Tibial artery (tissue), 4 donors: ENCODE measurements at regions not wholly inside any gene's neighbourhood (a gene's known extent, or its start where the extent isn't known, plus 50 kb on each side); places are given as distances from the start of the nearest gene placed in this dataset.

Experiments used
- DNase-seq, 2 donors: peaks; one replicate each; pipeline ENCODE4 v3.0.0-alpha.2; 2019
- H3K27ac ChIP-seq, 2 donors: fragments of 200-600 bp; sonication (generic) in 1 of 2; 1 replicate in 1 of 2; 2 replicates in 1 of 2; pipeline ENCODE4 v1.5.1; 2018 to 2019; ENCODE audit warnings: mild to moderate bottlenecking in 1 of 2
- H3K27me3 ChIP-seq, 2 donors: fragments of 200-600 bp; sonication (generic) in 1 of 2; one replicate each; pipeline versions ENCODE4 v1.5.1 to v1.6.0; 2016 to 2019
- H3K36me3 ChIP-seq, 3 donors: fragments of 200-600 bp; sonication (generic) in 2 of 3; one replicate each; pipeline ENCODE4 v1.5.1; 2016 to 2019; ENCODE audit warnings: mild to moderate bottlenecking in 2 of 3
- H3K4me1 ChIP-seq, 4 donors: fragments of 200-600 bp; sonication (generic) in 2 of 4; 1 replicate in 3 of 4; 2 replicates in 1 of 4; pipeline ENCODE4 v1.5.1; 2016 to 2019
- H3K4me3 ChIP-seq, 2 donors: fragments of 200-600 bp; sonication (generic) in 1 of 2; 1 replicate in 1 of 2; 2 replicates in 1 of 2; pipeline ENCODE4 v1.5.1; 2018 to 2019; ENCODE audit warnings: mild to moderate bottlenecking in 2 of 2
- H3K9me3 ChIP-seq, 3 donors: fragments of 200-600 bp; sonication (generic) in 1 of 3; one replicate each; pipeline ENCODE4 v1.5.1; 2016 to 2019
- intact Hi-C: fragments of 100-400 bp; cut with DNase I; formaldehyde crosslinking; loops from one replicate; pipeline ENCODE4 v1.15.0; 2023; ENCODE audit warnings: low total_unique reads
- TF ChIP-seq, protein P1 (sequence below), 2 experiments: fragments of 200-600 bp in 1 of 2; fragments of 450-650 bp in 1 of 2; IDR thresholded peaks; one replicate each; pipeline ENCODE4 v1.5.1; 2017 to 2019; ENCODE audit warnings: antibody characterized with exemption in 2 of 2, mild to moderate bottlenecking in 1 of 2, moderate library complexity in 1 of 2

DNA sequence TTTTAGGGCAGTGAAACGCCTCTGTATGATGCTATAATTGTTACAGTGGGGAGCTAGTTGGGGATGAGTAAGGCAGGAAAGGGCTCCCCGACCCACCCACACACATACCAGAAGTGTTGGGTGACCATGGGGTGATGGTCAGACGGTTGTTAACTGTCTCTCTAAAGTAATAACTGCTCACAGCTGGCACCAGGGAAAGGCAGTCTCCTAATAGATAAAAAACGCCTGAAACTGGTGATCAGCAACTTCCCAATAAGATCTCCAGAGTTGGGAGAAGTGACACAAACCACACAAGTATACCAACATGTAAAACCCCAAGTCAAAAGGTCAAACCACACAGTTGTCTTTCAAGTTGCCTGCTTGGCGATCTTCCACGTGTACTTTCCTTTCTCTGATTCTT is 346.5 kb upstream of the CNTN4 start:
- H3K4me3 ChIP-seq, result no peak overlapping the region
- no peak overlapping the region for H3K27ac ChIP-seq
- H3K36me3 ChIP-seq, result no peaks in the 10 kb centered on the region
- H3K27me3 ChIP-seq, result no peaks in the 10 kb centered on the region
- TF ChIP-seq, protein P1, sequence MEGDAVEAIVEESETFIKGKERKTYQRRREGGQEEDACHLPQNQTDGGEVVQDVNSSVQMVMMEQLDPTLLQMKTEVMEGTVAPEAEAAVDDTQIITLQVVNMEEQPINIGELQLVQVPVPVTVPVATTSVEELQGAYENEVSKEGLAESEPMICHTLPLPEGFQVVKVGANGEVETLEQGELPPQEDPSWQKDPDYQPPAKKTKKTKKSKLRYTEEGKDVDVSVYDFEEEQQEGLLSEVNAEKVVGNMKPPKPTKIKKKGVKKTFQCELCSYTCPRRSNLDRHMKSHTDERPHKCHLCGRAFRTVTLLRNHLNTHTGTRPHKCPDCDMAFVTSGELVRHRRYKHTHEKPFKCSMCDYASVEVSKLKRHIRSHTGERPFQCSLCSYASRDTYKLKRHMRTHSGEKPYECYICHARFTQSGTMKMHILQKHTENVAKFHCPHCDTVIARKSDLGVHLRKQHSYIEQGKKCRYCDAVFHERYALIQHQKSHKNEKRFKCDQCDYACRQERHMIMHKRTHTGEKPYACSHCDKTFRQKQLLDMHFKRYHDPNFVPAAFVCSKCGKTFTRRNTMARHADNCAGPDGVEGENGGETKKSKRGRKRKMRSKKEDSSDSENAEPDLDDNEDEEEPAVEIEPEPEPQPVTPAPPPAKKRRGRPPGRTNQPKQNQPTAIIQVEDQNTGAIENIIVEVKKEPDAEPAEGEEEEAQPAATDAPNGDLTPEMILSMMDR (IDR thresholded peaks at IDR 0.05), result no peak
- H3K4me1 ChIP-seq, result no peaks in the 10 kb centered on the region
- peaks cover 0 to 14% (median 13%) of the 10 kb centered on the region in 3 donors for H3K9me3 ChIP-seq
- intact Hi-C loops, result no loop called here
- no peak for DNase-seq

DNA sequence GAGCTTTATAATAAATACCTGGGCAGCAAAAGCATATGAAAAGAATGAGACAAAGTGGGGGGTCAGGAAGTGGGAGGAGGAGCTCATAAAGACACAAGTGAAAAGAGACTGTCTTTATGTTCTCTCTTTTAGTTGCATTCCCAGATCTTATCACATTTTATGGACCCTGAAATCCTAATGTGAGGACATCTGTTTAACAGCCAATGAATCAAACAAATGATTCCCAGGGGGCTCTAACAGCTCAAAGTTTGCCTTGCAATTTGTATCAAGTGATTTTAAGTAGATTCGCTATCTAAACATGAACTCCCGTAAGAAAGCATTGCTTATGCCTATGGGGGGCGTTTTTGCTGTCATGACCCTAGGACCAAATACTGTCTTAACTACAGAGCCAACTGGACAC is 332.3 kb upstream of the CNTN4 start:
- Histone ChIP-seq H3K4me3 (no peak overlapping the region), H3K27me3 (no peaks in the 10 kb centered on the region), H3K9me3 (peaks cover 0 to 3% (median 0%) of the 10 kb centered on the region in 3 donors), H3K4me1 (no peaks in the 10 kb centered on the region), H3K36me3 (no peaks in the 10 kb centered on the region), H3K27ac (no peak overlapping the region)
- no peak for DNase-seq
- TF ChIP-seq, protein P1 (IDR thresholded peaks at IDR 0.05), result no peak
- intact Hi-C loops, result no loop called here

DNA sequence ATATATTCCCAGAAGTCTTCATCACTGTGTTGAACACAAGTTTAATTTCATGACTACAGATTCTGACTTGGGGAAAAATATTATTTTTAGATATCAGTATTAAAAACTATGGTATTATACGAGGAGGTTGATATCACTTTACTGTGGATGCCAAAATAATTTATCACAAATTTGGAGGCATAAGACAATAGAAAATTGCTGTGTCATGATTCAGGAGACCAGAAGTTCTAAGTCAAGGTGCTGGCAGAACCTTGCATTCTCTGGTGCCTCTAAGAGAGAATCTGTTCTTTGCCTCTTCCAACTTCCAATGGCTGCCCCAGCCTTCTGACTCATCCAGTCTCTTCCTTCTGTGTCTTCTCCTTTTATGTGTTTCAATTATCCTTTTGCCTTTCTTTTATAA is 325.0 kb upstream of the CNTN4 start:
- Histone ChIP-seq H3K4me1 (no peaks in the 10 kb centered on the region), H3K4me3 (no peak overlapping the region), H3K27me3 (no peaks in the 10 kb centered on the region), H3K27ac (no peak overlapping the region), H3K9me3 (no peaks in the 10 kb centered on the region), H3K36me3 (no peaks in the 10 kb centered on the region)
- no peak for DNase-seq
- TF ChIP-seq, protein P1 (IDR thresholded peaks at IDR 0.05), result no peak
- intact Hi-C loops, result no loop called here

DNA sequence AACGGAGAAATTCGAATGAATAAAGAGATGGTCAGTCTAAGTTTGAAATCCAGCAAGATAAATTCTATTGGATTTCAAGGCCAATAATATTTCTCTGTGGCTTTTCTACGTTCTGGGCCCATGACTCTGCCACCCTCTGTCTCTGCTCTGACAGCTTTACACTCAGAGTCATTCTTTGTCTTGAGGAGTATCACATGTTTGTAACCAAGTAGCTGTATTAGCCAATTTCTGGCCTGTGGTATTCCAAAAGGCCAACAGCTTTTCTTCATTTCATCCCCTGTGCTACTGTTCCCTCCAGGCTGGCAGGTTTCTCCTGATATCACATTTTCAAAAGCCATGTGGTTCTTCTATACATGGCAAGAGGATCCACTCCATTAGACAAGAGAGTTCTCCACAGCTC is 324.1 kb upstream of the CNTN4 start:
- Histone ChIP-seq H3K27me3 (no peaks in the 10 kb centered on the region), H3K4me3 (no peak overlapping the region), H3K27ac (no peak overlapping the region), H3K36me3 (no peaks in the 10 kb centered on the region), H3K4me1 (no peaks in the 10 kb centered on the region), H3K9me3 (no peaks in the 10 kb centered on the region)
- no peak for DNase-seq
- intact Hi-C loops, result no loop called here
- TF ChIP-seq, protein P1 (IDR thresholded peaks at IDR 0.05), result no peak

DNA sequence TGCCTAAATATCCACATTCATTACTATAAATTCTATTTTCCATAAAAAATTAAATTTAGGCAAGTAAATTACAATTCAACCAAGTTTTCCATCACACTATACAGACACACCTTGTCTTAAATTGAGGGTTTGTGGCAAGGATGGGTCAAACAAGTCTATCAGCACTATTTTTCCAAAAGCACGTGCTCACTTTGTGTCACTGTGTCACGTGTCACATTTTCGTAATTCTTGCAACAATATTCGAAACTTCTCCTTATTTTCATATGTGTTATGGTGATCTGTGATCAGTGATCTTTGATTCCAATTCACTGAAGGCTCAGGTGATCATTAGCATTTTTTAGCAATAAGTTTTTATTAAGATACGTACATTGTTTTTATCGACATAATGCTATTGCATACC is 323.3 kb upstream of the CNTN4 start:
- TF ChIP-seq, protein P1 (IDR thresholded peaks at IDR 0.05), result no peak
- no peaks in the 10 kb centered on the region for H3K36me3 ChIP-seq
- intact Hi-C loops, result no loop called here
- H3K4me1 ChIP-seq, result no peaks in the 10 kb centered on the region
- no peak overlapping the region for H3K27ac ChIP-seq
- DNase-seq, result no peak
- no peaks in the 10 kb centered on the region for H3K9me3 ChIP-seq
- H3K27me3 ChIP-seq, result no peaks in the 10 kb centered on the region
- no peak overlapping the region for H3K4me3 ChIP-seq

DNA sequence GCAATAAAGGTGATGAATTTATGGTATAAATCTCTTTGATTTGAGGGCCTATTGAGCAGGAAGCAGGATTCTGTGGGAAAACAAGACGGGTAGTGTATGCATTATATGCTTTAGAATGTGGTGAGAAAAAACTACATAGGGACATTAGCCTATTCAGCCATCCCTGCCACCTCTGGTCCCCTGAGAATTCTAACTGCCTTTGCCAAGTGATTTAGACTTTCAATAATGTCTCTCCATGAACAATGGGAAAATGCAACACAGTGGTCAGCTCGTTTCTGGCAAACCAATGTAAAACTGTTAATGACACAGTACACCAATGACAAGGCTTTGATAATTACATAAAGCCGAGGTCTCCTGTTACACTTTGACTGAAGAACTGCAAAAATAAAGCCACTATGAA is 314.7 kb upstream of the CNTN4 start:
- TF ChIP-seq, protein P1 (IDR thresholded peaks at IDR 0.05), result no peak
- H3K4me3 ChIP-seq, result no peak overlapping the region
- peaks cover 0 to 7% (median 0%) of the 10 kb centered on the region in 4 donors for H3K4me1 ChIP-seq
- intact Hi-C loops, result no loop called here
- DNase-seq, result no peak
- no peaks in the 10 kb centered on the region for H3K27me3 ChIP-seq
- H3K9me3 ChIP-seq, result no peaks in the 10 kb centered on the region
- H3K27ac ChIP-seq, result no peak overlapping the region
- H3K36me3 ChIP-seq, result no peaks in the 10 kb centered on the region
